K562 (cell line): ENCODE measurements at regions not wholly inside any gene's neighbourhood (a gene's known extent, or its start where the extent isn't known, plus 50 kb on each side); places are given as distances from the start of the nearest gene placed in this dataset.

Experiments used
- COPS2 ChIP-seq: fragments of 450-650 bp; conservative IDR thresholded peaks from 2 replicates; pipeline ENCODE4 v1.6.1; 2016; ENCODE audit warnings: mild to moderate bottlenecking, moderate library complexity
- FOXJ3 ChIP-seq: sonication (generic); formaldehyde crosslinking; IDR thresholded peaks from 2 replicates; pipeline ENCODE4 v1.4.0; 2020; ENCODE audit warnings: mild to moderate bottlenecking, missing genetic modification reagents
- MTA3 ChIP-seq: fragments of 450-650 bp; formaldehyde crosslinking; IDR thresholded peaks from 2 replicates; pipeline ENCODE4 v1.6.1; 2017; ENCODE audit warnings: mild to moderate bottlenecking, borderline replicate concordance
- POLR2AphosphoS5 ChIP-seq: IDR thresholded peaks from 2 replicates; pipeline ENCODE4 v1.6.1; 2011; ENCODE audit warnings: mild to moderate bottlenecking, low read depth, low read length, moderate library complexity; ENCODE audit not compliant: control insufficient read depth, insufficient read depth
- PRPF4 ChIP-seq: fragments of 200-400 bp; formaldehyde crosslinking; IDR thresholded peaks from one replicate; pipeline ENCODE4 v1.6.1; 2017; ENCODE audit warnings: low read length, low read depth, mild to moderate bottlenecking; ENCODE audit not compliant: insufficient read depth, poor library complexity, severe bottlenecking
- SIN3A ChIP-seq, 2 experiments: fragments of 150-350 bp in 1 of 2; IDR thresholded peaks; 2 replicates each; pipeline ENCODE4 v1.6.1; 2011 to 2016; ENCODE audit warnings: borderline replicate concordance in 2 of 2, low read depth in 2 of 2, low read length in 2 of 2, mild to moderate bottlenecking in 2 of 2, moderate library complexity in 2 of 2; ENCODE audit not compliant: control insufficient read depth in 1 of 2
- SMARCA4 ChIP-seq: fragments of 450-650 bp; IDR thresholded peaks from 2 replicates; pipeline ENCODE4 v1.6.1; 2016
- ZEB2 ChIP-seq: fragments of 450-650 bp; IDR thresholded peaks from 2 replicates; pipeline ENCODE4 v1.6.1; 2016
- ZNF175 ChIP-seq: fragments of 200-800 bp; sonication (Bioruptor generic); IDR thresholded peaks from 2 replicates; pipeline ENCODE4 v1.6.1; 2016; ENCODE audit warnings: low read depth, mild to moderate bottlenecking, missing genetic modification characterization, missing compliant biosample characterization
- ZNF354B ChIP-seq: fragments of 250-450 bp; sonication (Bioruptor Pico); IDR thresholded peaks from 2 replicates; pipeline ENCODE4 v1.4.0; 2020
- TF ChIP-seq, protein P1 (sequence below): fragments of 450-650 bp; IDR thresholded peaks from 2 replicates; pipeline ENCODE4 v1.6.1; 2016; ENCODE audit warnings: low read depth
- TF ChIP-seq, protein P2 (sequence below): fragments of 150-350 bp; conservative IDR thresholded peaks from 2 replicates; pipeline ENCODE4 v1.6.1; 2014; ENCODE audit warnings: low read length

DNA sequence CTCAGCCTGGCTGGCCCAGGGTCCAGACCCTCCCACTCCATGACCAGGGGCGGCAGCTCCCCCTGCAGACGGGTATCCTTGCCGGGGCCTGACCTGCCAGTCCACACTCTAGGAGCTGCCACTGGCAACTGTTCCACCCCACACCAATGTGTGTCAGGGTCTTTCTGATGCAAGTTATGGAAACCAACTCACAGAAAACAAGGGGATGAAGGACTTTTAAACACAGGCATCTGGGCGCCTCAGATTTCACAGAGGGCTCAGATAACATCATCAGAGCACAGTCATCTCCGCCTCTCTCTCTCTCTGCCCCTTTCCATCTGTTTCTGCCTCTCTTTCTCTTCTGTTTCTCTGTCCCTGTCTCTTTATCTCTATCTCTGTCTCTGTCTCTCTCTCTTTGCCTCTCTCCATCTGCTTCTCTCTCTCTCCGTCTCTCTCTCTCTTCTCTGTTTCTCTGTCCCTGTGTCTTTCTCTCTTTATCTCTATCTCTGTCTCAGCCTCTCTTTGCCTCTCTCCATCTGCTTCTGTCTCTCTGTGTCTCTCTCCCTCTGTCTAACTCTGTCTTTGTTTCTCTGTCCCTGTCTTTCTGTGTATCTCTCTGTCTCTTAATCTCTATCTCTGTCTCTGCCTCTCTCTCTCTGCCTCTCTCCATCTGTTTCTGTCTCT, 67.4 kb upstream of the FBRSL1 start (continued):
- TF ChIP-seq, protein P1, sequence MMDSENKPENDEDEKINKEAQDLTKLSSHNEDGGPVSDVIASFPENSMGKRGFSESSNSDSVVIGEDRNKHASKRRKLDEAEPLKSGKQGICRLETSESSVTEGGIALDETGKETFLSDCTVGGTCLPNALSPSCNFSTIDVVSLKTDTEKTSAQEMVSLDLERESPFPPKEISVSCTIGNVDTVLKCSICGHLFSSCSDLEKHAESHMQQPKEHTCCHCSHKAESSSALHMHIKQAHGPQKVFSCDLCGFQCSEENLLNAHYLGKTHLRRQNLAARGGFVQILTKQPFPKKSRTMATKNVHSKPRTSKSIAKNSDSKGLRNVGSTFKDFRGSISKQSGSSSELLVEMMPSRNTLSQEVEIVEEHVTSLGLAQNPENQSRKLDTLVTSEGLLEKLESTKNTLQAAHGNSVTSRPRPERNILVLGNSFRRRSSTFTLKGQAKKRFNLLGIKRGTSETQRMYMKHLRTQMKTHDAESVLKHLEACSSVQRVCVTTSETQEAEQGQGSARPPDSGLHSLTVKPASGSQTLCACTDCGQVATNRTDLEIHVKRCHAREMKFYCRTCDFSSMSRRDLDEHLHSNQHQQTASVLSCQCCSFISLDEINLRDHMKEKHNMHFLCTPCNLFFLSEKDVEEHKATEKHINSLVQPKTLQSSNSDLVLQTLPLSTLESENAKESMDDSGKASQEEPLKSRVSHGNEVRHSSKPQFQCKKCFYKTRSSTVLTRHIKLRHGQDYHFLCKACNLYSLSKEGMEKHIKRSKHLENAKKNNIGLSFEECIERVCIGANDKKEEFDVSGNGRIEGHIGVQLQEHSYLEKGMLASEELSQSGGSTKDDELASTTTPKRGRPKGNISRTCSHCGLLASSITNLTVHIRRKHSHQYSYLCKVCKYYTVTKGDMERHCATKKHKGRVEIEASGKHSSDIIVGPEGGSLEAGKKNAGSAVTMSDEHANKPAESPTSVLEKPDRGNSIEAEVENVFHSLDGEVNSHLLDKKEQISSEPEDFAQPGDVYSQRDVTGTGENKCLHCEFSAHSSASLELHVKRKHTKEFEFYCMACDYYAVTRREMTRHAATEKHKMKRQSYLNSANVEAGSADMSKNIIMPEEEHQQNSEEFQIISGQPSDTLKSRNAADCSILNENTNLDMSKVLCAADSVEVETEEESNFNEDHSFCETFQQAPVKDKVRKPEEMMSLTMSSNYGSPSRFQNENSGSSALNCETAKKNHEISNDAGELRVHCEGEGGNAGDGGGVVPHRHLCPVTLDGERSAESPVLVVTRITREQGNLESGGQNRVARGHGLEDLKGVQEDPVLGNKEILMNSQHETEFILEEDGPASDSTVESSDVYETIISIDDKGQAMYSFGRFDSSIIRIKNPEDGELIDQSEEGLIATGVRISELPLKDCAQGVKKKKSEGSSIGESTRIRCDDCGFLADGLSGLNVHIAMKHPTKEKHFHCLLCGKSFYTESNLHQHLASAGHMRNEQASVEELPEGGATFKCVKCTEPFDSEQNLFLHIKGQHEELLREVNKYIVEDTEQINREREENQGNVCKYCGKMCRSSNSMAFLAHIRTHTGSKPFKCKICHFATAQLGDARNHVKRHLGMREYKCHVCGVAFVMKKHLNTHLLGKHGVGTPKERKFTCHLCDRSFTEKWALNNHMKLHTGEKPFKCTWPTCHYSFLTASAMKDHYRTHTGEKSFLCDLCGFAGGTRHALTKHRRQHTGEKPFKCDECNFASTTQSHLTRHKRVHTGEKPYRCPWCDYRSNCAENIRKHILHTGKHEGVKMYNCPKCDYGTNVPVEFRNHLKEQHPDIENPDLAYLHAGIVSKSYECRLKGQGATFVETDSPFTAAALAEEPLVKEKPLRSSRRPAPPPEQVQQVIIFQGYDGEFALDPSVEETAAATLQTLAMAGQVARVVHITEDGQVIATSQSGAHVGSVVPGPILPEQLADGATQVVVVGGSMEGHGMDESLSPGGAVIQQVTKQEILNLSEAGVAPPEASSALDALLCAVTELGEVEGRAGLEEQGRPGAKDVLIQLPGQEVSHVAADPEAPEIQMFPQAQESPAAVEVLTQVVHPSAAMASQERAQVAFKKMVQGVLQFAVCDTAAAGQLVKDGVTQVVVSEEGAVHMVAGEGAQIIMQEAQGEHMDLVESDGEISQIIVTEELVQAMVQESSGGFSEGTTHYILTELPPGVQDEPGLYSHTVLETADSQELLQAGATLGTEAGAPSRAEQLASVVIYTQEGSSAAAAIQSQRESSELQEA = peak; percentile 34; the same call in 1 of the 2 replicates
- no peak for TF ChIP-seq FOXJ3
- no peak for TF ChIP-seq POLR2AphosphoS5
- TF ChIP-seq COPS2 = no peak
- TF ChIP-seq PRPF4 = no peak
- peak; percentile 33; the same call in 1 of the 2 replicates for TF ChIP-seq ZEB2
- TF ChIP-seq ZNF354B (CRISPR knock-in tag) = no peak
- TF ChIP-seq SIN3A (IDR thresholded peaks at IDR 0.05; ENCODE audit: borderline replicate concordance in 2 of 2, control insufficient read depth in 1 of 2, low read depth in 2 of 2, low read length in 2 of 2) = no peak
- no peak for TF ChIP-seq ZNF175 (CRISPR knock-in tag)
- peak; percentile 80; the same call in 1 of the 2 replicates for TF ChIP-seq SMARCA4
- TF ChIP-seq, protein P2, sequence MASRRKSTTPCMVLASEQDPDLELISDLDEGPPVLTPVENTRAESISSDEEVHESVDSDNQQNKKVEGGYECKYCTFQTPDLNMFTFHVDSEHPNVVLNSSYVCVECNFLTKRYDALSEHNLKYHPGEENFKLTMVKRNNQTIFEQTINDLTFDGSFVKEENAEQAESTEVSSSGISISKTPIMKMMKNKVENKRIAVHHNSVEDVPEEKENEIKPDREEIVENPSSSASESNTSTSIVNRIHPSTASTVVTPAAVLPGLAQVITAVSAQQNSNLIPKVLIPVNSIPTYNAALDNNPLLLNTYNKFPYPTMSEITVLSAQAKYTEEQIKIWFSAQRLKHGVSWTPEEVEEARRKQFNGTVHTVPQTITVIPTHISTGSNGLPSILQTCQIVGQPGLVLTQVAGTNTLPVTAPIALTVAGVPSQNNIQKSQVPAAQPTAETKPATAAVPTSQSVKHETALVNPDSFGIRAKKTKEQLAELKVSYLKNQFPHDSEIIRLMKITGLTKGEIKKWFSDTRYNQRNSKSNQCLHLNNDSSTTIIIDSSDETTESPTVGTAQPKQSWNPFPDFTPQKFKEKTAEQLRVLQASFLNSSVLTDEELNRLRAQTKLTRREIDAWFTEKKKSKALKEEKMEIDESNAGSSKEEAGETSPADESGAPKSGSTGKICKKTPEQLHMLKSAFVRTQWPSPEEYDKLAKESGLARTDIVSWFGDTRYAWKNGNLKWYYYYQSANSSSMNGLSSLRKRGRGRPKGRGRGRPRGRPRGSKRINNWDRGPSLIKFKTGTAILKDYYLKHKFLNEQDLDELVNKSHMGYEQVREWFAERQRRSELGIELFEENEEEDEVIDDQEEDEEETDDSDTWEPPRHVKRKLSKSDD = no peak
- peak; percentile 59; the same call in 1 of the 2 replicates for TF ChIP-seq MTA3
